HG02870 (cell line): ENCODE measurements at regions not wholly inside any gene's neighbourhood (a gene's known extent, or its start where the extent isn't known, plus 50 kb on each side); places are given as distances from the start of the nearest gene placed in this dataset.

Source experiments
- ATAC-seq: cut with Tn5 transposase; IDR thresholded peaks from one replicate; pipeline ENCODE4 v1.9.1; 2021; ENCODE audit warnings: mild to moderate bottlenecking, moderate library complexity; ENCODE audit not compliant: unreplicated experiment

DNA sequence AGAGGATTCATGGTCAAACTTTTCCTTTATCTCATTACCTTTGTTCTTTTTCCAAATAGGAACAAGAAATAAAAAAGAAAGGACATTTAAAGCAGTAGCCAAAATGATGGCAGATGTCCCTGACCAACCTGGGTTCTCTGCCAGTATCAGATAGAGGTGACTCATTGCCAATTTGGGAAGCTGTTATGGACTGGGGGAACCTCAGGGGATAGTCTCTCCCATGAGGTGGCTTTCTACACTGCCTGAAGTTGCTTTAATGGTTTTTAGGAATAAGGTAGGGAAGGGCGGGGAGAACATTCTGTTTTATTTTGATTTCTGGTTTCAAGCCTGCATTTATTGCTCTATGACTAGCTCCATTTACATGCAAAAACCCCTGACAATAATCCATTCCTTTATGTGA, 457.9 kb upstream of the TPK1 start:
- no peak for ATAC-seq

DNA sequence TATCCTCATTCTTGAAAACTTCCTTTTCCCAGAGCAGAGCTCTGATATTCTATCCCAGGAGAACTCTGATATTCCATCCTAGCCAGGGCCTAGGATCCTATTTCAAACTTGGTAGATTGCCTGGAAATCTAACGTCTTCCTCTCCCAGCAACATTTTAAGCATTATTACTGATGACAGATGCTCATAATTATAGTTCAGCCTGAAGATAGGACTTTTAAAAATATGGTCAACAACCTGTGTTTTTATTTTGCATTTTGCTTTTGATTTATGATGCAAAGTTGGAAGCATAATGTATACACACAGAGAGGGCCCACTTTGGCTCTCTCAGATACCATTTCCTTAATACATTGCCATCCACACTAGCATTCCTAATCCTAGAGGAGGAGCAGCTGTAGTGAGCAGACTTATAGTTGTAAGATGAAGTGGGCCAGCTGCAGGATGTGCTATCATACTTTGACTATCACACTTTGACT, 457.4 kb upstream of the TPK1 start:
- no peak for ATAC-seq

DNA sequence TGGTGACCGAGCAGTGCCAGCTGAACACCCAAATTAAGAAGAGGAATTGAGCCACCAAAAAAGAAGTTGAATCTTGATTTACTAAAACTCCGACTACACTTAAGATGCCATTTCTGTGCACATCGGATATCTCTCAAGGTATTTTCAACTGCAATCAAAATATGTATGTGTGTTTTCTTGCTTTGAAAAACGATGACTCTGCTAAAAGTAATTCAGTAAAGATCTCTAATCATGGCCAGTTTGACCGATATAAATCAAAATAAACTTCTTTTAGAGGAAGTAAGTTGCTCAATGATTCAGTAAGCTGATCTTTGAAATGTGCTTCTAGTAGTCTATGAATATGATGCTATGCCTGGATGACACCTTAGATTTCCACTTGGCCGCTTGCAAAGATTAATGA, 453.5 kb upstream of the TPK1 start:
- ATAC-seq: no peak

DNA sequence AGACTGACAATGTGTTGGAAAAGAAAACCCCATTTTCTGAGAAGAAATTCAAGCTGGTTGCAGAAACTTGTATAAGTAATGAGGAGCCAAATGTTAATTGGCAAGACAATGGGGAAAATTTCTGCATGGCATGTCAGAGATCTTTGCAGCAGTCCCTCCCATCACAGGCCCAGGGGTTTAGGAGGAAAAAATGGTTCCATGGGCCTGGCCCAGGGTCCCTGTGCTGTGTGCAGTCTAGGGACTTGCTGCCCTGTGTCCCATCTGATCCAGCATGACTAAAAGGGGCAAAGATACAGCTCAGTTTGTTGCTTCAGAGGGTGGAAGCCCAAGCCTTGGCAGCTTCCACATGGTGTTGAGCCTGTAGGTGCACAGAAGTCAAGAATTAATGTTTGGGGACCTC, 440.3 kb upstream of the TPK1 start:
- ATAC-seq: no peak

DNA sequence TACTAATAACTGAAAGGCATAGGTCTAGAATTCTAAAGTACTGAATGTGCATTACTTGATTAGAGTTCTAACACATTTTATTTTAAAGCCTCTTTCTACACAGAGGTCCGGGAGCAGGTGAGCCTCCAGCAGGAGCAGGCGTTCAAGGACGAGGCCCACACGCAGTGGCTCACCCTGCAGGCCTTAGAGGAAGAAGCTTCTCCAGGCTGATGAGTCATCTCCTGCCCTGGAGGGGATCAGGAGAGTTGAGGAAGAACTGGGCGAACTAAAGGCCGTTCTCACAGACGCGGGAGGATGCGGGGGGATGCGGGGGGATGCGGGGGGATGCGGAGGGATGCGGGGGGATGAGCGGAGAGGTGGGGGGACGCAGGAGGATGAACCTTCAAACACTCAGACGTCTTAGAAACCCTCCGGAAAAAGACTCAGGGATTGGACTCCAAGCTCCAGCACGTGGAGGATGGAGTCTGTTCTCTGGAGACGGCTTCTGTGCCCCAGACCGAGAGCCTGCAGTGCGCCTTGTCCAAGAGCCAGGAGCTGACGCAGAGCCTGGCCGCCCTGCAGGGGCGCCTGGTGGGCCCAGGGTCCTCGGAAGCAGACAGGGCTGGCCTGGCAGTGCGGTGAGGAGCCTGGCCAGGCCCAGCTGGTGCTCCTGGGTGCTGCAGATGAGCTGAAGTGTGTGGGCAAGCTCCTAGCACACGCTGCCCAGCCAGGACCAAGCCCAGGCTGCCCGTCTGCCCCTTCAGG, 433.7 kb upstream of the TPK1 start:
- no peak for ATAC-seq

DNA sequence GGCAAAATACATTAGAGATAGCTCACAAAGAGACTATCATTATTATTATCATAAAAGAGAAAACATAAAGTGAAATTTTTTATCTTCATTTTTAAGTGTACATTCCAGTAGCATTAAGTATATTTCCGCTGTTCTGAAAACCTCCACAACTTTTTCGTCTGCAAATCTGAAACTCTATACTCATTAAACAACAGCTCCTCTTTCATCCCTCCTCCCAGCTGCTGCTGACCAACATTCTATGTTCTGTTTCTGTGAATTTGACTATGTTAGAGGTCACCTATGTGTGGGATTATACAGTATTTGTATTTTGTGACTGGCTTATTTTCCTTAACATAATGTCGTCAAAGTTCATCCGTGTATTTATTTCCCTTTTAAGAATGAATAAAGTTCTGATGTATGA, 429.3 kb upstream of the TPK1 start:
- no peak for ATAC-seq

DNA sequence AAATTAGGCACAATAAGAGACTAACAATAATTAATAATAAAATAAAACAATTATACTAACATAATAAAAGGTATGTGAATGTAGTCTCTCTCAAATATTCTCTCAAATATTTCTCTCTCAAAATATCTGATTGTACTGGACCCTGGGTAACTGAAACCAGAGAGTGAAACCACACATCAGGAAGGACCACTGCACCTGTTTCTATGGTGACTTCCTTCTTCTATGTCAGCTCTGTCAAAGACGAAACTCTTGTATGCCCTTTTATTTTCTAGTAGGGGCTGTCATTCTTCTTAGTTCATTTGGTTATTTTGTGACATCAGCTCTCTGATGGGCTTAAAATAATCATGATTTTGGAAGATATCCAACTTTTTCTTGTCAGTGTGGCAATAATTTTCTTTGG, 428.0 kb upstream of the TPK1 start:
- ATAC-seq: no peak

DNA sequence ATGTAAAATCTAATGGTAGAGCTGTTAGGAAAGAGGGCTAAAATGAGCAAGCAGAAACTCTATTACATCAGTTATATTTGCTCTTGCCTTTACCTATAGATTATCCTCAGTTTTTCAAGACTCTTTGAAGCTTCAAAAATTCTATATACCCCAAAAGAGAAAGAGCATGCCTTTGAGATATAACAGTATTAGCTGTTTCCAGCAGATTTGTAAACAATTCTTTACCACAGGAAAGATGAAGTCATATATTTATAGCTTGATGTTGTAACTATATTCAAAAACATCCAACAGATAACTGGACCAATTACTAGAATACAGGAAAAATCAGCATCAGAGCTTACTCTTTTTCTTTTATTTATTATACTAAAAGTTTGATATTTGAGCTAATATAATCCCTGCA, 416.2 kb upstream of the TPK1 start:
- ATAC-seq: no peak

DNA sequence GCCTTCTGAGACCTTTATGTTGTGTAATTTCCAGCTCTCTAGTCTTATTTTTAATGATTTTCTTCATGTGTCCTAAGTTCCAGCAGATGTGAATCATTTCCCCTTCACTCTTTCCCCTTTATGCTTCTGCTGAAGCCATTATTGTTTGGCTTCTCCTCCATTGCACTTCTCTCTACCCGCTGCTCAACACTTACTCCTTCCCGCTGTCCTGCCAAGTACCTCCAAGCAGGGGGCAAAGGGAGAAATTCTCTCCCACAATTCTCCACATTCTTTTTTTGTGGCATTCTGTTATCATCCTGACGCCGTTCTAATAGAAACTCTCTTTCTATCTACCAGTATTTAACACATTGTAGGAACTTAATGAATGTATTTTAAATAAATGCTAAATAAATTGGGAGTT, 388.9 kb upstream of the TPK1 start:
- ATAC-seq: no peak

DNA sequence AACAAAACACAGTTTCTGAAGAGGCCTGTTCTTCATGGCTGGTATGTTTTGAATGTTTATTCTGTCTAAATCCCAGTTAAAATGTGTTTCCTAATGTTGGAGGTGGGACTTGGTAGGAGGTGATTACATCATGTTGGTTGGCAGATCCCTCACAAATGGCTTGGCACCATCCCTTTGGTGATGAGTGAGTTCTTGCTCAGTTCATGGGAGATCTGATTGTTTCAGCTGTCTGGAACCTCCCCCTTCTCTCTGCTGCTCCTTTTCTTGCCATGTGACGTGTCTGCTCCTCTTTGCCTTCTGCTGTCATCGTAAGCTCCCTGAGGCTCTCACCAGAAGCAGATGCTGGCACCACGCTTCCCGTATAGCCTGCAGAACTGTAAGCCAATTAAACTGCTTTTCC, 383.6 kb upstream of the TPK1 start:
- ATAC-seq: no peak

DNA sequence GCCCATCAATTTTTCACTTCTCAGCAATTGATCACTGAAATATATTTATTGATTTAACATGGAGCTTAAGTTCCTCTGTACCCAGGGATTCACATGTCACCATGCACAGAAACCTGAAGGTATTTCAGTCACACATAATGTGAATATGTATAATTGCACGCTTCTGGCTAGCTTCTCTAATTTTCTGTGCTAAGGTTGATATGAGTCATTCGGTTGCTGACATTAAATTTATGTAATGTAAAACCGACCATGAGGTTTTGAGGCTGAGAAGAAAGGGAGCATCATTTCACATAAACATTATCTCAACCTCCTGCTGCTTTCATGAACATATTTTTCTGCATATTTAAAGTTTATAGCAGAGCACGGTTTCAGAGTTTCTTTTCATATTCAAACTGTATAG, 381.0 kb upstream of the TPK1 start:
- ATAC-seq: no peak

DNA sequence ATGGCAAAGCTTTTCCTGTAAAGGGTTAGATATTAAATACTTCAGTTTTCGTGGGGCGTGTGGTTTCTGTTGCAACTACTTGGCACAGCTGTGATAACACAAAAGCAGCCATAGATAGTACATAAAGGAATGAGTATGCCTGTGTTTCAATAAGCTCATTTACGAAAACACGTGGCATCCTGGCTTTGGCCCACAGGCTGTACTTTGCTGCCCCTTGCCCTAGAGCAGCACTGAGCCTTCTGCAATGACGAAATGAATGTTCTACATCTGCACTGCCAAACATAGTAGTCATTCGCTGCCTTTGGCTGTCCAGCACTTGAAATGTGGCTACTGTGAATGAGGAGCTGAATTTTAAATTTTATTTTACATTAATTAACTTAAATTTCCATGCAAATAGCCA, 376.2 kb upstream of the TPK1 start:
- ATAC-seq: no peak

DNA sequence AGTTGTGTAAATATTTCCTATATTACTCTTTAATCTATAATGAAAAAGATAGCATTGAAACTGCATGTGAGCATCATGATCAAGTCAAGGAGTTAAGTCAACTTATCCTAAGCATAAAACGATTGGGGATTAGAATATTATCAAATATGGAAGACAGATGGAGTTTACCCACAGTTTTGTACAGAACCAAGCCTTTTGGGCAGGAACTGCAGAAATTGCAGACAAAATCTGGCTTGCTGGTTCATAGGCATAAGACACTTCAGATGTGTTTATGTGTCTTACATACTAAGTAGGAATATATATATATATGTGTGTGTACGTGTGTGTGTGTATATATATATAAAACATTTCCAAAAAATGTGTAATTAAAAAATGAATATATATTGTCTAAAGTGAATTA, 375.4 kb upstream of the TPK1 start:
- ATAC-seq: no peak

DNA sequence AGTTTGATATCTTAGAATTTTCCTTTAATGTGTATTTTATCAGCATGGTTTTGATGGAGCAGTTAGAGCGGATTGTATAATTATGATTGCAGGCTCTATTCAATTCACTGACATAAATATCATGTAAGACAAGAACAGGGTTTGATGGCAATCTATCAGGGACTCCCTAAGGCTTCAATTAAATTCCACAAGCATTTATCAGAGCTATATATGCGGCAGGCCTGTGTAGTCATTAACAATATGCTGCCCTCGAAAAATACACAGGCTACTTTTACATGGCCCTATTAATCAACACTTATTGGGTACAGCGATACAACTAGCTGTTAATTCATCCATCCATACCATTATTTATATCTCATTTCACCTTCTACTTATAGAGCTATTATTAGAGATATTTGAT, 358.1 kb upstream of the TPK1 start:
- no peak for ATAC-seq

DNA sequence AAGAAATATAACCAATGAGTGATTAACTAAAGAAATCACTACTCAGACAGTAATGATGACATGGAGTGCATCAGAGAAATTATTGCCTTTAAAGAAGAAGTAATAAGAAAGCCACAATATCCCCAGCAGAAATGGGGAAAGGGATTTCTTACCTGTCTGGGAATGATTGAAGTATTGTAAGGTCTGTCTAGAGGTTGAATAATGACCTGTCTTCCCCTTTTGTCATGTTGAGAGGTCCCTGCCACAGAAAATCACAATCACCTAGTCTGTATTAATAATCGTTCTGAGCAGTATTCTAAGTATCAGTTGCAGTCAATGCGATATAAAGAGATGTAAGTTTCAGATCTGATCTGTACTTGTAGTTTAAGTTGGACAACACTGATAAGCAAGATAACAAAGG, 349.1 kb upstream of the TPK1 start:
- ATAC-seq: no peak

DNA sequence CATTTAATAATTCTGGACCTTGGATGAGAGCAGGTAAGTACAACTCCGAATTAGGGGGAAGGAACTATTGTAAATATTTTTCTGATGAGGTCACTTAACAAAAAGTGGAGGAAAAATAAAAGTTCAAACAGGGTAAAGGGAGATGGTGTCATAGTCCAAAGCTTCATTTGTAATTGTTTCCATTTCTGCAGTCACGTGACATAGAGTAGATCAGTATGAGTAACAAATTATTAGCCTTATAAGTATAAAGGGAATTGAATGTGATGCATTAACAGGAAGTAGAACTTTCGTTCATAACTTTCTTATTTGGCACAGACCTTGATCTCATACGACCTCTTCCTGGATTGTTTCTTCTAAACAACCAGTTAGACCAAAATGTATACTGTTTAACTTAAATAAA, 347.2 kb upstream of the TPK1 start:
- no peak for ATAC-seq

DNA sequence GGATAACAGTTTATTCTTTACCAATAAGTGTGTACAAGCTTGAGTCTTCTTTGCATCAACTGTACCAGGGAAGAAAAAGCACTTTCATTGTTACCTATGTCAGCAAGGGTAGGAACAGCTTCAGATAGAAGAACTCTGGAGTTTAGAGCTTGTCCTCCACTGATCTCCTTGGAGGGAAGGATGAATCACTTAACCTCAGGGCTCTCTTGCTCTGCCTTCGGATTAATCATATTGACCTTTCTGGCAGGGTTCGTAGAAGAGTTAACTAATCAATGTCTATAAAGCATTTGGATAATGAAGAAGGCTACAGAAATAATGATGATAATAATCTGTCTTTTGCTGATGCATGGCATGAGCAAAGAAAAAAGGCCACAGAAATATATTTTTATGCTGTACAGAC, 339.5 kb upstream of the TPK1 start:
- ATAC-seq: no peak

DNA sequence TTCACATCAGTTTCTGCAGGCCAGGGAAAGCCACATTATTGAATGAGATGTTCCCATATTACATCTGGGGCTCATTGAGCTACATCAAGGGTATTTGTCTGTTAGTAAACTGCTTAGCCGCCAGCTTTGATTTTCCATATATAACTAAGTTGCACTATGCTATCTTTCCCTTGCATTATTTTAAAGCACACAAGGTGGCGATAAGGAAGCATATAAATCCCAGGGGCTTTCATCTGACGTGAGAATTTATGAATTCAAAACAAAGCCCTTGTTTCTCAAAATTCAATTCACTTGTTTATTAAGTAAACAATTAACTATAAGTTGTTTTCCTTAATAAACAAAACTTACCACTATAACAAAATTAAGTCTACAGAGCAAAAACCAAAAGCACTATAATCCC, 334.1 kb upstream of the TPK1 start:
- ATAC-seq: no peak

DNA sequence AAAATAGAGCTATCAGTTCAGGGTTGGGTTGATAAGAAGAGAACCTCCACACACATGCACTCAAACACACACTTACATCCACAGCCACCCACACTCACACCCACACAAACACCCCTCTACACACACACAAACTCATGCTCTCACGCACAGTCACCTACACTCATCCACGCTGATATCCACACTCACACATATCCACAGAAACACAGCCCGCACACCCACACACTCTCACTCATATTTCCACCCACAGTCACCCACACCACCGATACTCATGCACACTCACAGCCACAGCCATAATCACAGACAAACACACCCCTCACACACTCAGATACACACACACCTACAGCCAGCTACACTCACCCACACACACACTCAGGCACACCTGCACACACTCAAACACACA, 333.0 kb upstream of the TPK1 start:
- no peak for ATAC-seq

DNA sequence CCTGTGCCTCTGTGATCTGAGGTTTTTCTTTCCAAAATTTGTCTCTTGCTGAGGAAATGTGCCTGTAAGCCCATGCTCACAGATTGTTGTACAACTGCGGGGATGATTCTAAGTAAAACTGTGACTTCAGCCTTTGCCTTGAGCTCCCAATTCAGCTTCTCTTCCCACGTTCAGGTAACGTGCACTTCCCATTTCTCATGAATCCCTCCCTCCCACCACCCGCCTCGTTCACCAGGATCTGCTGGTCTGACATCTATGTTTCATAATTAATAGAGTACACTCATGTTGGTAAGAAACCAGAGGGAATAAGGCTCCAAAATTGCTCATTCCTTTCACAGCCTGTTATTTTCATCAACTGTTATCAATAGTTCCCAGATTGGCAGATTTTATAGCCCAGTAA, 332.6 kb upstream of the TPK1 start:
- no peak for ATAC-seq

DNA sequence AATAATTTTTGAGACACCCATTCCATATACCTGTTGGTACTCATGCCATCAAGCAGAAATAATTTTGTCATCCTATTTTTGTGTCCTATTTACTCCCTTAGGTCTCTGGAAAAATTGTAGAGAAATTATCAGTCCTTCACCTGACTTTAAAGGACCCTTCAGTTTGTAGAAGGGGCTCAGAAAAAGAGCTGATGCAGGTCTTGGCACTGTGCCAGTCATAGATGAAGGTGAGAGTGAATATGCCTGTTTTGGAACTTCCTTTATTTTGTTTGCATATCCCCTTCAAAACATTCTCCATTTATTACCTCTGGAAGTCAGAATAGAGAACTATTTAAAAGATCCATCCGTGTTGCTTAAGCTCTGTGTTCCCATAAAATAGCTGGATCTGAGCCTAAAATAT, 321.0 kb upstream of the TPK1 start:
- ATAC-seq: no peak

DNA sequence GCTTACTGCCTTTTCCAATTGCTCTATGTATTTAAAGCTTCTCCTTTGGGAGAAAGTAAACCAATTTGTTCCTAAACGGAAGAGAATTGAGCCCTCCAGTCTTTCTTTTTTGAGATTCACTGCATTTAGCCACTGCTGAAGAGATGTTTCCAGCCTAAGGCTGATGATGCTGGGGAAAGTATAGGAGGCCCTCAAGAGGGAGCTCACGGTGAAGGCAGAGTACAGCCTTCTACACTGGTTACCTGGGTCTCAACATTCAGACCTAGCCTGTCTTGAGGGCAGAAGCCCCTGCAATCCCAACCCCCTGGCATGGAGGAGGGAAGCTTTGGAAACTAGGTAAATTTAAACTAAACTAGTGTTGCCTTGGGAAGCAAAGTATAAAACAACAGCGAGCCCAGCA, 316.7 kb upstream of the TPK1 start:
- no peak for ATAC-seq

DNA sequence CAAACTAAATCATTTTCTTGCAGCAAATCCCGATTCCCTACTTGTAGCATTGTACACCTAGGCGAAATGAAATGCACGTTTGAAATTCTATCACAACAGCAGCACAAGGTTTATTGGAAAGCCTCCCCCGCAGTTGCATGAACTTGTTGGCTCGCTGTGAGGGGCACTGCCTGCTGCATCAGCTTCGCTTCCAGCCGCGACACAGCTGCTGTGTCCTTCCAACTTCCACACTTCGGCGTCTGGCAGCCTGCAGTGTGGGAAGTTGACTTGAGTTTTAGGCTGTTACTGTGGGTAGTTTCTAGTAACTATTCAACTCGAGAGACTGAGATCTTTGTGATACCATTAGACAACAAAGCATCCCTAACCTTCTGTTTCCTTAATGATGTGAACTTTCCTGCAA, 315.8 kb upstream of the TPK1 start:
- ATAC-seq: no peak
